HAP-1 (cell line): ENCODE measurements at regions not wholly inside any gene's neighbourhood (a gene's known extent, or its start where the extent isn't known, plus 50 kb on each side); places are given as distances from the start of the nearest gene placed in this dataset.
"Not testable (repeated sequence)": the region's sequence is repeated elsewhere in the genome, so short reads cannot be mapped to it uniquely, and the experiment has no call there.

ENCODE experiments used
- DNase-seq, 2 experiments: peaks; one replicate each; pipeline ENCODE4 v3.0.0-alpha.2; 2016 to 2020; ENCODE audit warnings: low spot score in 2 of 2
- H3K27me3 ChIP-seq: fragments of 250-450 bp; sonication (Bioruptor Pico); 2 replicates; pipeline ENCODE4 v1.5.1; 2020; ENCODE audit warnings: low read depth, mild to moderate bottlenecking, moderate library complexity
- H3K36me3 ChIP-seq: fragments of 250-450 bp; sonication (Bioruptor Pico); replicated peaks from 2 replicates; pipeline ENCODE4 v1.5.1; 2020; ENCODE audit warnings: mild to moderate bottlenecking
- H3K4me1 ChIP-seq: fragments of 250-450 bp; sonication (Bioruptor Pico); 2 replicates; pipeline ENCODE4 v1.5.1; 2020; ENCODE audit warnings: mild to moderate bottlenecking
- H3K4me3 ChIP-seq: fragments of 250-450 bp; sonication (Bioruptor Pico); 2 replicates; pipeline ENCODE4 v1.5.1; 2020; ENCODE audit warnings: mild to moderate bottlenecking, moderate library complexity
- H3K9me3 ChIP-seq: fragments of 250-450 bp; sonication (Bioruptor Pico); 2 replicates; pipeline ENCODE4 v1.5.1; 2020; ENCODE audit warnings: mild to moderate bottlenecking, moderate library complexity
- in situ Hi-C: fragments of 300-500 bp; cut with MboI; formaldehyde crosslinking; loops from 3 replicates; pipeline ENCODE4 v1.14.3; 2020; ENCODE audit warnings: low sequenced_read_pairs, inconsistent platforms, mixed read lengths

GRCh38 chr17:71494062-71494855 lies 626.6 kb upstream of the SOX9 start:
- Histone ChIP-seq H3K9me3 (no peaks in the 10 kb centered on the region; the same call in 1 of the 2 replicates), H3K4me3 (no peak overlapping the region), H3K4me1 (no peaks in the 10 kb centered on the region), H3K27me3 (no peaks in the 10 kb centered on the region), H3K36me3 (no peaks in the 10 kb centered on the region)
- in situ Hi-C loops: no loop called here
- DNase-seq: no peak

GRCh38 chr17:71495420-71495819 lies 625.4 kb upstream of the SOX9 start:
- Histone ChIP-seq H3K9me3 (no peaks in the 10 kb centered on the region; the same call in 1 of the 2 replicates), H3K27me3 (no peaks in the 10 kb centered on the region), H3K4me1 (no peaks in the 10 kb centered on the region), H3K36me3 (no peaks in the 10 kb centered on the region), H3K4me3 (no peak overlapping the region)
- in situ Hi-C loops: no loop called here
- DNase-seq: no peak

GRCh38 chr17:71496552-71496951 lies 624.3 kb upstream of the SOX9 start:
- no peaks in the 10 kb centered on the region for H3K27me3 ChIP-seq
- H3K4me3 ChIP-seq: no peak overlapping the region
- DNase-seq: no peak
- no peaks in the 10 kb centered on the region for H3K36me3 ChIP-seq
- H3K9me3 ChIP-seq: no peaks in the 10 kb centered on the region; the same call in 1 of the 2 replicates
- no peaks in the 10 kb centered on the region for H3K4me1 ChIP-seq
- in situ Hi-C loops: no loop called here

- Histone ChIP-seq H3K36me3 (no peaks in the 10 kb centered on the region), H3K9me3 (no peaks in the 10 kb centered on the region; the same call in 1 of the 2 replicates), H3K4me3 (no peak overlapping the region), H3K4me1 (no peaks in the 10 kb centered on the region), H3K27me3 (no peaks in the 10 kb centered on the region)
- in situ Hi-C loops: no loop called here
- DNase-seq: no peak
Measured at GRCh38 chr17:71500761-71501555, 619.9 kb upstream of the SOX9 start.

- Histone ChIP-seq H3K4me3 (no peak overlapping the region), H3K36me3 (no peaks in the 10 kb centered on the region), H3K4me1 (no peaks in the 10 kb centered on the region), H3K9me3 (no peaks in the 10 kb centered on the region), H3K27me3 (no peaks in the 10 kb centered on the region)
- in situ Hi-C loops: no loop called here
- no peak for DNase-seq
Measured at GRCh38 chr17:71501711-71502110, 619.1 kb upstream of the SOX9 start.

- H3K4me3 ChIP-seq: no peak overlapping the region
- no peak for DNase-seq
- H3K36me3 ChIP-seq: no peaks in the 10 kb centered on the region
- no peaks in the 10 kb centered on the region for H3K4me1 ChIP-seq
- no peaks in the 10 kb centered on the region for H3K9me3 ChIP-seq
- in situ Hi-C loops: no loop called here
- no peaks in the 10 kb centered on the region for H3K27me3 ChIP-seq
Measured at GRCh38 chr17:71502443-71502842, 618.4 kb upstream of the SOX9 start.

GRCh38 chr17:71503710-71504465 lies 616.9 kb upstream of the SOX9 start:
- H3K9me3 ChIP-seq: no peaks in the 10 kb centered on the region; the same call in 1 of the 2 replicates
- DNase-seq: no peak
- H3K27me3 ChIP-seq: no peaks in the 10 kb centered on the region
- in situ Hi-C loops: no loop called here
- H3K36me3 ChIP-seq: no peaks in the 10 kb centered on the region
- H3K4me3 ChIP-seq: no peak overlapping the region
- H3K4me1 ChIP-seq: no peaks in the 10 kb centered on the region

GRCh38 chr17:71505200-71505599 lies 615.6 kb upstream of the SOX9 start:
- no peaks in the 10 kb centered on the region for H3K36me3 ChIP-seq
- no peaks in the 10 kb centered on the region; the same call in 1 of the 2 replicates for H3K9me3 ChIP-seq
- H3K4me3 ChIP-seq: no peak overlapping the region
- no peaks in the 10 kb centered on the region for H3K4me1 ChIP-seq
- no peaks in the 10 kb centered on the region for H3K27me3 ChIP-seq
- no peak for DNase-seq
- in situ Hi-C loops: no loop called here

GRCh38 chr17:71505981-71506380 lies 614.8 kb upstream of the SOX9 start:
- no peak overlapping the region for H3K4me3 ChIP-seq
- H3K27me3 ChIP-seq: no peaks in the 10 kb centered on the region
- in situ Hi-C loops: no loop called here
- H3K9me3 ChIP-seq: no peaks in the 10 kb centered on the region; the same call in 1 of the 2 replicates
- no peak for DNase-seq
- no peaks in the 10 kb centered on the region for H3K36me3 ChIP-seq
- H3K4me1 ChIP-seq: no peaks in the 10 kb centered on the region

GRCh38 chr17:71511266-71511995 lies 609.4 kb upstream of the SOX9 start:
- H3K27me3 ChIP-seq: no peaks in the 10 kb centered on the region
- no peaks in the 10 kb centered on the region for H3K4me1 ChIP-seq
- H3K4me3 ChIP-seq: no peak overlapping the region
- no peak for DNase-seq
- in situ Hi-C loops: no loop called here
- no peaks in the 10 kb centered on the region for H3K36me3 ChIP-seq
- no peaks in the 10 kb centered on the region; the same call in 1 of the 2 replicates for H3K9me3 ChIP-seq

GRCh38 chr17:71513725-71514124 lies 607.1 kb upstream of the SOX9 start:
- H3K36me3 ChIP-seq, DNase-seq, H3K4me1 ChIP-seq, H3K9me3 ChIP-seq, H3K4me3 ChIP-seq, H3K27me3 ChIP-seq, in situ Hi-C loops: not testable (repeated sequence)

GRCh38 chr17:71516149-71516548 lies 604.7 kb upstream of the SOX9 start:
- in situ Hi-C loops: no loop called here
- no peaks in the 10 kb centered on the region for H3K27me3 ChIP-seq
- no peaks in the 10 kb centered on the region for H3K9me3 ChIP-seq
- H3K4me3 ChIP-seq: no peak overlapping the region
- H3K4me1 ChIP-seq: no peaks in the 10 kb centered on the region
- DNase-seq: no peak
- H3K36me3 ChIP-seq: no peaks in the 10 kb centered on the region

GRCh38 chr17:71519285-71519684 lies 601.5 kb upstream of the SOX9 start:
- no peak overlapping the region for H3K4me3 ChIP-seq
- no peaks in the 10 kb centered on the region for H3K36me3 ChIP-seq
- no peak for DNase-seq
- in situ Hi-C loops: no loop called here
- H3K27me3 ChIP-seq: no peaks in the 10 kb centered on the region
- H3K9me3 ChIP-seq: no peaks in the 10 kb centered on the region
- H3K4me1 ChIP-seq: no peaks in the 10 kb centered on the region
